ENCODE measurements at regions not wholly inside any gene's neighbourhood (a gene's known extent, or its start where the extent isn't known, plus 50 kb on each side); places are given as distances from the start of the nearest gene placed in this dataset.

DNA sequence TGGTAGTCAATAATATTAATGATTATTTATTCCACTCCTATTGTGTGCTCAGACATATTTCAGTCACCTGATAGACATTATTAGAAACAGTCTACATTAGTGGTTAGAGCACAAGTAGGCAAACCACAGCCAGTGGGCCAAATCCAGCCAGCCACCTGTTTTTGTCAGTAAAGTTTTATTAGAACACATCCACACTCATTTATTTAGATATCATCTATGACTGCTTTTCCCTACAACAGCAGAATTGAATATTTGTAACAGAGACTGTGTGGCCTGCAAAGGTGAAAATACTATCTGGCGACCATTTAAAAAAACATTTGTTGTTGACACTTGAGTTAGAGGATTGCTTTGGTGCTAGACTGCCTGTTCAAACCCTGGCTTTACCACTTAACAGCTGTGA is 220.0 kb upstream of the ZFP64 start:
- TF ChIP-seq, protein P1, sequence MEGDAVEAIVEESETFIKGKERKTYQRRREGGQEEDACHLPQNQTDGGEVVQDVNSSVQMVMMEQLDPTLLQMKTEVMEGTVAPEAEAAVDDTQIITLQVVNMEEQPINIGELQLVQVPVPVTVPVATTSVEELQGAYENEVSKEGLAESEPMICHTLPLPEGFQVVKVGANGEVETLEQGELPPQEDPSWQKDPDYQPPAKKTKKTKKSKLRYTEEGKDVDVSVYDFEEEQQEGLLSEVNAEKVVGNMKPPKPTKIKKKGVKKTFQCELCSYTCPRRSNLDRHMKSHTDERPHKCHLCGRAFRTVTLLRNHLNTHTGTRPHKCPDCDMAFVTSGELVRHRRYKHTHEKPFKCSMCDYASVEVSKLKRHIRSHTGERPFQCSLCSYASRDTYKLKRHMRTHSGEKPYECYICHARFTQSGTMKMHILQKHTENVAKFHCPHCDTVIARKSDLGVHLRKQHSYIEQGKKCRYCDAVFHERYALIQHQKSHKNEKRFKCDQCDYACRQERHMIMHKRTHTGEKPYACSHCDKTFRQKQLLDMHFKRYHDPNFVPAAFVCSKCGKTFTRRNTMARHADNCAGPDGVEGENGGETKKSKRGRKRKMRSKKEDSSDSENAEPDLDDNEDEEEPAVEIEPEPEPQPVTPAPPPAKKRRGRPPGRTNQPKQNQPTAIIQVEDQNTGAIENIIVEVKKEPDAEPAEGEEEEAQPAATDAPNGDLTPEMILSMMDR (IDR thresholded peaks at IDR 0.05) = no peak
- TF ChIP-seq POLR2A (IDR thresholded peaks at IDR 0.05) = no peak
